ENCODE measurements at regions not wholly inside any gene's neighbourhood (a gene's known extent, or its start where the extent isn't known, plus 50 kb on each side); places are given as distances from the start of the nearest gene placed in this dataset.

DNA sequence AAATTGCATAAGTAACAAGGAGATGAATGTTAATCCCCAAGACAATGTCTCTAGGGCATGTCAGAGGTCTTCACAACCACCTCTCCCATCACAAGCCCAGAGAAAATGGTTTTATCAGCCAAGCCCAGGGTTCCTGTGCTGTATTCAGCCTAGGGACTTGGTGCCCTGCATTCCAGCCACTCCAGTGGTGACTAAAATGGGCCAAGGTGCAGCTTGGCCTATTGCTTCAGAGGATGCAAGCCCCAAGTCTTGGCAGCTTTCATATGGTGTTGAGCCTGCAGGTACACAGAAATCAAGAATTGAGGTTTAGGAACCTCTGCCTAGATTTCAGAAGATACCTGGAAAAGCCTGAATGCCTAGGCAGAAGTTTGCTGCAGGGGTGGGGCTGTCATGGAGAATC lies 1118.6 kb downstream of the PLA2G4A start:
- TF ChIP-seq CTCF (IDR thresholded peaks at IDR 0.05; ENCODE audit: borderline replicate concordance, control extremely low read depth, extremely low read depth, insufficient read depth, missing control alignments): no peak
- in situ Hi-C loops (cut with MboI; ENCODE audit: low sequenced_read_pairs, unreplicated experiment): no loop called here
- DNase-seq (ENCODE audit: low spot score): no peak

GRCh38 chr1:187948170-187948794 lies 1119.5 kb downstream of the PLA2G4A start:
- in situ Hi-C loops (cut with MboI; ENCODE audit: low sequenced_read_pairs, unreplicated experiment): no loop called here
- DNase-seq (ENCODE audit: low spot score): no peak
- no peak for TF ChIP-seq CTCF (IDR thresholded peaks at IDR 0.05; ENCODE audit: borderline replicate concordance, control extremely low read depth, extremely low read depth, insufficient read depth, missing control alignments)

GRCh38 chr1:187949567-187949966 lies 1120.8 kb downstream of the PLA2G4A start:
- in situ Hi-C loops (cut with MboI; ENCODE audit: low sequenced_read_pairs, unreplicated experiment): no loop called here
- DNase-seq (ENCODE audit: low spot score): no peak
- no peak for TF ChIP-seq CTCF (IDR thresholded peaks at IDR 0.05; ENCODE audit: borderline replicate concordance, control extremely low read depth, extremely low read depth, insufficient read depth, missing control alignments)

- in situ Hi-C loops (cut with MboI; ENCODE audit: low sequenced_read_pairs, unreplicated experiment): no loop called here
- no peak for DNase-seq (ENCODE audit: low spot score)
- TF ChIP-seq CTCF (IDR thresholded peaks at IDR 0.05; ENCODE audit: borderline replicate concordance, control extremely low read depth, extremely low read depth, insufficient read depth, missing control alignments): no peak
Measured at GRCh38 chr1:187951817-187952216, 1123.1 kb downstream of the PLA2G4A start.

DNA sequence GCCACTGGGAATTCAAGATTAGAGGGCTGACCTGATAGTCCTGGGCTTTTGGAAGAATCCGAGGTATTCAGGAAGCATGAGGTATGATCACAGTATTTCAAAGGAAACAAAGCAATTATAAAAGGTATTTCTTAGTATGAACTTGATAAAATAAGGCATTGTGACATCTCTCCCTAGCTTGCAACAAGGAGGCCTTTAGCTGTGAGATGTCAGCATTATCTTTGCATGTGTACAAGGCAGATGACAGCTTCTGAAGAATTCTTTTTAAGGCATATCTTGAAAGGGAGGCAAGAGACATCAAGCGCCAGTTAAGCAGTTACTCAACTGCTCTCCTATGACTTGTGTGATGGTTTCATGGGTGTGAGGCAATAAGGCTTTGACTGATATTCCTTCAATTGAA lies 1123.7 kb downstream of the PLA2G4A start:
- in situ Hi-C loops (cut with MboI; ENCODE audit: low sequenced_read_pairs, unreplicated experiment): no loop called here
- no peak for TF ChIP-seq CTCF (IDR thresholded peaks at IDR 0.05; ENCODE audit: borderline replicate concordance, control extremely low read depth, extremely low read depth, insufficient read depth, missing control alignments)
- DNase-seq (ENCODE audit: low spot score): no peak

GRCh38 chr1:187956975-187957374 lies 1128.2 kb downstream of the PLA2G4A start:
- no peak for DNase-seq (ENCODE audit: low spot score)

More at GRCh38 chr1:187956975-187957374, 1128.2 kb downstream of the PLA2G4A start:
- in situ Hi-C loops (cut with MboI; ENCODE audit: low sequenced_read_pairs, unreplicated experiment): no loop called here
- no peak for TF ChIP-seq CTCF (IDR thresholded peaks at IDR 0.05; ENCODE audit: borderline replicate concordance, control extremely low read depth, extremely low read depth, insufficient read depth, missing control alignments)

All from GM13976 (cell line).